DMS 273 (cell line): ENCODE measurements at regions not wholly inside any gene's neighbourhood (a gene's known extent, or its start where the extent isn't known, plus 50 kb on each side); places are given as distances from the start of the nearest gene placed in this dataset.

Source experiments
- DNase-seq: peaks from one replicate; lab custom pipeline; 2025; ENCODE audit not compliant: unreplicated experiment; lab: John Stamatoyannopoulos, UW

GRCh38 chr22:47599753-47600152, 837.3 kb downstream of the TBC1D22A start:
- DNase-seq = no peak

GRCh38 chr22:47598864-47599263, 836.4 kb downstream of the TBC1D22A start:
- no peak for DNase-seq

GRCh38 chr22:47597041-47597440, 834.6 kb downstream of the TBC1D22A start:
- no peak for DNase-seq

GRCh38 chr22:47596176-47596690, 833.8 kb downstream of the TBC1D22A start:
- DNase-seq = no peak

- DNase-seq = peak; percentile 19
These were observed 832.5 kb downstream of the TBC1D22A start for GRCh38 chr22:47594836-47595521.

GRCh38 chr22:47593911-47594311, 831.5 kb downstream of the TBC1D22A start:
- DNase-seq = no peak

GRCh38 chr22:47593291-47593690, 830.8 kb downstream of the TBC1D22A start:
- DNase-seq = no peak

- no peak for DNase-seq
These were observed 830.3 kb downstream of the TBC1D22A start for GRCh38 chr22:47592791-47593190.

GRCh38 chr22:47591709-47592108, 829.3 kb downstream of the TBC1D22A start:
- DNase-seq = no peak

GRCh38 chr22:47591016-47591415, 828.6 kb downstream of the TBC1D22A start:
- DNase-seq = no peak

GRCh38 chr22:47589271-47590250, 827.1 kb downstream of the TBC1D22A start:
- no peak for DNase-seq

- DNase-seq = no peak
These were observed 826.1 kb downstream of the TBC1D22A start for GRCh38 chr22:47588578-47588960.

GRCh38 chr22:47587861-47588577, 825.6 kb downstream of the TBC1D22A start:
- DNase-seq = no peak

GRCh38 chr22:47587361-47587760, 824.9 kb downstream of the TBC1D22A start:
- DNase-seq = no peak

GRCh38 chr22:47586946-47587345, 824.5 kb downstream of the TBC1D22A start:
- no peak for DNase-seq

- no peak for DNase-seq
These were observed 823.6 kb downstream of the TBC1D22A start for GRCh38 chr22:47586038-47586437.

GRCh38 chr22:47583959-47584562, 821.6 kb downstream of the TBC1D22A start:
- DNase-seq = no peak

GRCh38 chr22:47582067-47582466, 819.6 kb downstream of the TBC1D22A start:
- DNase-seq = no peak

GRCh38 chr22:47580121-47580520, 817.7 kb downstream of the TBC1D22A start:
- no peak for DNase-seq

- DNase-seq = no peak
These were observed 814.5 kb downstream of the TBC1D22A start for GRCh38 chr22:47576908-47577307.

GRCh38 chr22:47575291-47575690, 812.8 kb downstream of the TBC1D22A start:
- no peak for DNase-seq
